ENCODE measurements at regions not wholly inside any gene's neighbourhood (a gene's known extent, or its start where the extent isn't known, plus 50 kb on each side); places are given as distances from the start of the nearest gene placed in this dataset.

DNA sequence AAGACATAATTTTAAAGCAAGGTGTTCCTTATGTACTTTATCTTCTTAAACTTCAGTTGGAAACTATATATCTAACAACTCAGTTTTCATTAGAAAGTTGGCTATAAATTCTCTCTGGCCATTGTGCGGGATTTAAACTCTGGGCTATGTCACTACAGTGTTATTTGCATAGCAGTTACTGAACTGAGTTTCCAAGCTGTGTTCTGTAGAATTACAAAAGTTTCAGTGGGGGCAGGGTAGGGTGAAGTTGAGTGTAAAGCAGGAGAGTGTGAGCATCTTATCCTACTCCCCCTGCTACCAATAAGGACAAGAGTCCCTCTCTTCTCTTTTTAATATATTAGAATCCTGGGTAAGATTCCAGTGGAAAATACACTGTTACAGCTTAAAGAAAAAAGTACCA lies 254.5 kb upstream of the SLITRK2 start:
- Histone ChIP-seq H3K9ac (ENCODE audit: extremely low read depth, insufficient read length, low read length) (no peak overlapping the region), H4K91ac (ENCODE audit: insufficient read length, low read depth, low read length) (no peak overlapping the region), H2BK20ac (ENCODE audit: low read depth, low read length, poor library complexity, severe bottlenecking) (no peak overlapping the region), H2AFZ (ENCODE audit: low read length) (no peak overlapping the region), H2BK15ac (ENCODE audit: low read depth, low read length) (no peak overlapping the region), H2BK120ac (ENCODE audit: low read depth, low read length, poor library complexity, severe bottlenecking) (no peak overlapping the region), H4K8ac (replicated peaks; ENCODE audit: insufficient read length, low read depth, low read length) (no peak overlapping the region), H4K5ac (ENCODE audit: insufficient read length, low read depth, low read length) (no peak overlapping the region), H3K23ac (ENCODE audit: insufficient read length, low read depth, low read length) (no peak overlapping the region), H3K18ac (ENCODE audit: insufficient read length, low read depth, low read length) (no peak overlapping the region), H3K27me3 (ENCODE audit: insufficient read depth, low read length) (no peaks in the 10 kb centered on the region), H3K9me3 (ENCODE audit: control insufficient read depth, low read depth, low read length) (peaks cover 21% of the 10 kb centered on the region), H3K4me2 (ENCODE audit: insufficient read depth, insufficient read length, low read length) (no peak overlapping the region), H3T11ph (ENCODE audit: low read length) (no peak overlapping the region), H4K20me1 (ENCODE audit: control insufficient read depth, insufficient read depth, insufficient read length) (no peaks in the 10 kb centered on the region), H2AK5ac (ENCODE audit: insufficient read length, low read length) (no peak overlapping the region), H2BK5ac (ENCODE audit: insufficient read length, low read length) (no peak overlapping the region), H3K23me2 (ENCODE audit: insufficient read length, low read depth, low read length, poor library complexity, severe bottlenecking) (no peaks in the 10 kb centered on the region), H3K4ac (ENCODE audit: low read depth, low read length) (no peak overlapping the region), H3K79me1 (ENCODE audit: insufficient read depth, low read depth, low read length, poor library complexity, severe bottlenecking) (no peaks in the 10 kb centered on the region), H2BK12ac (ENCODE audit: insufficient read length, low read depth, low read length) (no peak overlapping the region), H3K14ac (ENCODE audit: insufficient read depth, low read length) (no peak overlapping the region), H3K4me1 (ENCODE audit: insufficient read depth, low read length) (no peaks in the 10 kb centered on the region), H3K79me2 (ENCODE audit: insufficient read depth, low read length) (no peaks in the 10 kb centered on the region), H3K56ac (ENCODE audit: insufficient read length, low read depth, low read length) (no peak overlapping the region), H3K27ac (ENCODE audit: insufficient read length, low read depth, low read length) (no peak overlapping the region)
- H3K36me3 Mint-ChIP-seq (ENCODE audit: insufficient read depth in 1 of 3, low read depth in 3 of 3): peaks cover 0 to 6% (median 0%) of the 10 kb centered on the region in 3 experiments; a peak in 3 of 7 replicates
- no CpG with 5 or more reads among the region's 1 CpG for WGBS (ENCODE audit: extremely low coverage, insufficient read length, low lambda C conversion rate)
- TF ChIP-seq, protein P1, sequence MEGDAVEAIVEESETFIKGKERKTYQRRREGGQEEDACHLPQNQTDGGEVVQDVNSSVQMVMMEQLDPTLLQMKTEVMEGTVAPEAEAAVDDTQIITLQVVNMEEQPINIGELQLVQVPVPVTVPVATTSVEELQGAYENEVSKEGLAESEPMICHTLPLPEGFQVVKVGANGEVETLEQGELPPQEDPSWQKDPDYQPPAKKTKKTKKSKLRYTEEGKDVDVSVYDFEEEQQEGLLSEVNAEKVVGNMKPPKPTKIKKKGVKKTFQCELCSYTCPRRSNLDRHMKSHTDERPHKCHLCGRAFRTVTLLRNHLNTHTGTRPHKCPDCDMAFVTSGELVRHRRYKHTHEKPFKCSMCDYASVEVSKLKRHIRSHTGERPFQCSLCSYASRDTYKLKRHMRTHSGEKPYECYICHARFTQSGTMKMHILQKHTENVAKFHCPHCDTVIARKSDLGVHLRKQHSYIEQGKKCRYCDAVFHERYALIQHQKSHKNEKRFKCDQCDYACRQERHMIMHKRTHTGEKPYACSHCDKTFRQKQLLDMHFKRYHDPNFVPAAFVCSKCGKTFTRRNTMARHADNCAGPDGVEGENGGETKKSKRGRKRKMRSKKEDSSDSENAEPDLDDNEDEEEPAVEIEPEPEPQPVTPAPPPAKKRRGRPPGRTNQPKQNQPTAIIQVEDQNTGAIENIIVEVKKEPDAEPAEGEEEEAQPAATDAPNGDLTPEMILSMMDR (conservative IDR thresholded peaks at IDR 0.05): no peak
- peaks cover 11 to 13% of the 10 kb centered on the region in 2 experiments for H3K4me1 Mint-ChIP-seq
- H3K27ac Mint-ChIP-seq: no peak overlapping the region
- H3K27me3 Mint-ChIP-seq (ENCODE audit: low read depth): no peaks in the 10 kb centered on the region
- DNase-seq: no peak
- H3K9me3 Mint-ChIP-seq: peaks cover 56 to 71% of the 10 kb centered on the region in 2 experiments
- H3K4me3 Mint-ChIP-seq: no peak overlapping the region
